ENCODE measurements at regions not wholly inside any gene's neighbourhood (a gene's known extent, or its start where the extent isn't known, plus 50 kb on each side); places are given as distances from the start of the nearest gene placed in this dataset.

DNA sequence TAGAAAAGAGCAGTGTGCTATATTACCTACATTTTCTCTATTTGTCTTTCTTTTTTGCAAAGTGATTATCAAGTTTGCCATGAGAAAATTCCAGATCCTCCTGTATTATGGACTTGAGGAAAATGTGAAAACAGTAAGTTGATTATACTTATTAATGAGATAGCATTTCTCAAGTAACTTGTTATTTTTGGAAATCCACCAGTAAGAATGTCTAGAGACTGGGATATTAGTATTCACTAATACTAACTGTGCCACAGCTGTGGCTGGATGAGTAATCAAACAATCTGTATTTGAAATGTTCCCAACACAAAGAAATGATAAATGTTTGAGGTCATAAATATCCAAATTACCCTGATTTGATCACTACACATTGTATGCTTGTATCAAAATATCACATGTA lies 147.0 kb upstream of the CTSO start:
- Histone ChIP-seq H3K4me2 (ENCODE audit: low read length) (no peak overlapping the region), H3K36me3 (ENCODE audit: control insufficient read depth in 1 of 2, insufficient read depth in 2 of 2, low read length in 2 of 2) (no peaks in the 10 kb centered on the region), H4K20me1 (ENCODE audit: insufficient read depth) (no peaks in the 10 kb centered on the region), H3K27me3 (ENCODE audit: insufficient read depth, low read length) (no peaks in the 10 kb centered on the region), H3K4me3 (replicated peaks in 1 of 2; ENCODE audit: low read depth in 1 of 2, low read length in 2 of 2) (no peak overlapping the region), H3K79me2 (ENCODE audit: insufficient read depth, low read length) (no peaks in the 10 kb centered on the region), H3K9me2 (ENCODE audit: insufficient read depth) (no peaks in the 10 kb centered on the region), H3K27ac (ENCODE audit: low read depth, low read length) (no peak overlapping the region), H3K9me3 (ENCODE audit: control insufficient read depth in 1 of 2, insufficient read depth in 1 of 2, low read depth in 1 of 2, low read length in 2 of 2) (no peaks in the 10 kb centered on the region), H3K4me1 (ENCODE audit: control insufficient read depth in 1 of 2, insufficient read depth in 2 of 2, low read length in 2 of 2) (no peaks in the 10 kb centered on the region), H2AFZ (ENCODE audit: low read depth, low read length, poor library complexity, severe bottlenecking) (no peak overlapping the region), H3K9ac (ENCODE audit: low read length) (no peak overlapping the region)
- DNase-seq (ENCODE audit: low read depth, low spot score) (no peak), ATAC-seq (no peak)
- no TSS peak for BruUV-seq (replicated peaks)
- intact Hi-C loops (cut with micrococcal nuclease): no loop called here
- ChIA-PET CTCF (no interaction called here), RAD21 (ENCODE audit: low non-redundant PET in 1 of 2, low total read pairs in 2 of 2, uncharacterized antibody in 2 of 2, unreplicated experiment in 2 of 2) (no interaction called here), POLR2A (no interaction called here)
- TF ChIP-seq JUND (IDR thresholded peaks at IDR 0.05) (no peak), ZFX (IDR thresholded peaks at IDR 0.05) (no peak), CEBPB (IDR thresholded peaks at IDR 0.05; ENCODE audit: low read depth) (no peak), EZH2phosphoT487 (IDR thresholded peaks at IDR 0.05; ENCODE audit: borderline replicate concordance) (no peak), YY1 (IDR thresholded peaks at IDR 0.05; ENCODE audit: extremely low read depth, insufficient replicate concordance, low read depth, low read length) (no peak), POLR2AphosphoS5 (IDR thresholded peaks at IDR 0.05; ENCODE audit: low read depth, low read length) (no peak), FOSL1 (IDR thresholded peaks at IDR 0.05; ENCODE audit: low read depth) (no peak), CBX3 (IDR thresholded peaks at IDR 0.05; ENCODE audit: low read depth) (no peak), SRF (IDR thresholded peaks at IDR 0.05; ENCODE audit: low read depth) (no peak), EZH2 (IDR thresholded peaks at IDR 0.05) (no peak), RAD21 (IDR thresholded peaks at IDR 0.05; ENCODE audit: low read depth) (no peak), POLR2A (IDR thresholded peaks at IDR 0.05; ENCODE audit: borderline replicate concordance, extremely low read depth, insufficient read depth, insufficient read length) (no peak), SIN3A (IDR thresholded peaks at IDR 0.05; ENCODE audit: low read depth) (no peak), TCF7L2 (IDR thresholded peaks at IDR 0.05; ENCODE audit: borderline replicate concordance, extremely low read depth, insufficient read depth, insufficient read length) (no peak), ZNF274 (IDR thresholded peaks at IDR 0.05; ENCODE audit: low read depth, low read length) (no peak)
- TF ChIP-seq, protein P1, sequence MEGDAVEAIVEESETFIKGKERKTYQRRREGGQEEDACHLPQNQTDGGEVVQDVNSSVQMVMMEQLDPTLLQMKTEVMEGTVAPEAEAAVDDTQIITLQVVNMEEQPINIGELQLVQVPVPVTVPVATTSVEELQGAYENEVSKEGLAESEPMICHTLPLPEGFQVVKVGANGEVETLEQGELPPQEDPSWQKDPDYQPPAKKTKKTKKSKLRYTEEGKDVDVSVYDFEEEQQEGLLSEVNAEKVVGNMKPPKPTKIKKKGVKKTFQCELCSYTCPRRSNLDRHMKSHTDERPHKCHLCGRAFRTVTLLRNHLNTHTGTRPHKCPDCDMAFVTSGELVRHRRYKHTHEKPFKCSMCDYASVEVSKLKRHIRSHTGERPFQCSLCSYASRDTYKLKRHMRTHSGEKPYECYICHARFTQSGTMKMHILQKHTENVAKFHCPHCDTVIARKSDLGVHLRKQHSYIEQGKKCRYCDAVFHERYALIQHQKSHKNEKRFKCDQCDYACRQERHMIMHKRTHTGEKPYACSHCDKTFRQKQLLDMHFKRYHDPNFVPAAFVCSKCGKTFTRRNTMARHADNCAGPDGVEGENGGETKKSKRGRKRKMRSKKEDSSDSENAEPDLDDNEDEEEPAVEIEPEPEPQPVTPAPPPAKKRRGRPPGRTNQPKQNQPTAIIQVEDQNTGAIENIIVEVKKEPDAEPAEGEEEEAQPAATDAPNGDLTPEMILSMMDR (IDR thresholded peaks at IDR 0.05 in 2 of 3, conservative IDR thresholded peaks at IDR 0.05 in 1 of 3; ENCODE audit: borderline replicate concordance in 1 of 3, insufficient read depth in 1 of 3, low read depth in 2 of 3, low read length in 2 of 3): no peak
- TF ChIP-seq, protein P2, sequence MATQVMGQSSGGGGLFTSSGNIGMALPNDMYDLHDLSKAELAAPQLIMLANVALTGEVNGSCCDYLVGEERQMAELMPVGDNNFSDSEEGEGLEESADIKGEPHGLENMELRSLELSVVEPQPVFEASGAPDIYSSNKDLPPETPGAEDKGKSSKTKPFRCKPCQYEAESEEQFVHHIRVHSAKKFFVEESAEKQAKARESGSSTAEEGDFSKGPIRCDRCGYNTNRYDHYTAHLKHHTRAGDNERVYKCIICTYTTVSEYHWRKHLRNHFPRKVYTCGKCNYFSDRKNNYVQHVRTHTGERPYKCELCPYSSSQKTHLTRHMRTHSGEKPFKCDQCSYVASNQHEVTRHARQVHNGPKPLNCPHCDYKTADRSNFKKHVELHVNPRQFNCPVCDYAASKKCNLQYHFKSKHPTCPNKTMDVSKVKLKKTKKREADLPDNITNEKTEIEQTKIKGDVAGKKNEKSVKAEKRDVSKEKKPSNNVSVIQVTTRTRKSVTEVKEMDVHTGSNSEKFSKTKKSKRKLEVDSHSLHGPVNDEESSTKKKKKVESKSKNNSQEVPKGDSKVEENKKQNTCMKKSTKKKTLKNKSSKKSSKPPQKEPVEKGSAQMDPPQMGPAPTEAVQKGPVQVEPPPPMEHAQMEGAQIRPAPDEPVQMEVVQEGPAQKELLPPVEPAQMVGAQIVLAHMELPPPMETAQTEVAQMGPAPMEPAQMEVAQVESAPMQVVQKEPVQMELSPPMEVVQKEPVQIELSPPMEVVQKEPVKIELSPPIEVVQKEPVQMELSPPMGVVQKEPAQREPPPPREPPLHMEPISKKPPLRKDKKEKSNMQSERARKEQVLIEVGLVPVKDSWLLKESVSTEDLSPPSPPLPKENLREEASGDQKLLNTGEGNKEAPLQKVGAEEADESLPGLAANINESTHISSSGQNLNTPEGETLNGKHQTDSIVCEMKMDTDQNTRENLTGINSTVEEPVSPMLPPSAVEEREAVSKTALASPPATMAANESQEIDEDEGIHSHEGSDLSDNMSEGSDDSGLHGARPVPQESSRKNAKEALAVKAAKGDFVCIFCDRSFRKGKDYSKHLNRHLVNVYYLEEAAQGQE (IDR thresholded peaks at IDR 0.05; ENCODE audit: low read depth): no peak
- TF ChIP-seq, protein P3, sequence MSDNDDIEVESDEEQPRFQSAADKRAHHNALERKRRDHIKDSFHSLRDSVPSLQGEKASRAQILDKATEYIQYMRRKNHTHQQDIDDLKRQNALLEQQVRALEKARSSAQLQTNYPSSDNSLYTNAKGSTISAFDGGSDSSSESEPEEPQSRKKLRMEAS (IDR thresholded peaks at IDR 0.05): no peak

All from HCT116 (cell line).